ENCODE measurements at regions not wholly inside any gene's neighbourhood (a gene's known extent, or its start where the extent isn't known, plus 50 kb on each side); places are given as distances from the start of the nearest gene placed in this dataset.

- no peaks in the 10 kb centered on the region for H3K4me1 ChIP-seq (ENCODE audit: control insufficient read depth, insufficient read depth, low read length)
- H3K4me3 ChIP-seq (ENCODE audit: insufficient read depth, low read depth, low read length), result no peak overlapping the region
- no peaks in the 10 kb centered on the region for H3K27me3 ChIP-seq (ENCODE audit: control insufficient read depth, insufficient read depth, low read length, poor library complexity, severe bottlenecking)
- H3K27ac ChIP-seq (ENCODE audit: insufficient read depth, low read depth, low read length, poor library complexity, severe bottlenecking), result no peak overlapping the region
- no peaks in the 10 kb centered on the region for H3K36me3 ChIP-seq (ENCODE audit: control insufficient read depth, insufficient read depth, low read length)
- H3K9me3 ChIP-seq (ENCODE audit: control insufficient read depth, low read length), result no peaks in the 10 kb centered on the region
- 100% methylated on average over 1 to 2 of the region's 2 CpGs for WGBS, 2 experiments
These were observed 552.9 kb upstream of the SUCLG2 start for GRCh38 chr3:68207327-68207726.

DNA sequence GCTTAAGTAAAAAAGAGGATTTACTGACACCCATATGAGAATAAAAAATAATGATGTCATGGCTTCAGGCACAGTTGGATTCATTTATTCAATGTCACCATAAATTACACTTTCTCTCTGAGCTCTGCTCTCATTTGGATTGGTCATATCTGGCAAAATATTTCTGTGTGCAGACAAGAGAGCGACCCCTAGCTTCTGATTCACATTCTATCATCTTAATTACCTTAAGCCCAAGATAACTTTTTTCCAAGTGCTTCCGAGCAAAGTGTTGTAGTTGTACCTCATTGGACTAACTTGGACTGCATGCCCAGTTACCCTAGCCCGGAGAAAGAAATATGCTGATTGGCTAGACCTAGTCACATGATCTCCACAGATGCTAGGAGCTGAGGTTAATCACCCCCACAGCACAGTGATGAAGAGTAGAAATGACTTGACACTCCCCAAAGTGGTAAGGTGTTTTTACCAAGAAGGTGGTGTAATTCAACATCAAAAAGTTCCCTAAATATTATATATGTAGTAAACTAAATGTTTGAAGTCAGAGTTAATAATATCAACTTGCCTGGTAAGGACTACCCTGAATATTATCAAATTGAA, 552.2 kb upstream of the SUCLG2 start:
- 93 to 94% methylated on average over 3 of the region's 3 CpGs for WGBS, 2 experiments
- Histone ChIP-seq H3K27me3 (ENCODE audit: control insufficient read depth, insufficient read depth, low read length, poor library complexity, severe bottlenecking) (no peaks in the 10 kb centered on the region), H3K27ac (ENCODE audit: insufficient read depth, low read depth, low read length, poor library complexity, severe bottlenecking) (no peak overlapping the region), H3K9me3 (ENCODE audit: control insufficient read depth, low read length) (no peaks in the 10 kb centered on the region), H3K4me3 (ENCODE audit: insufficient read depth, low read depth, low read length) (no peak overlapping the region), H3K36me3 (ENCODE audit: control insufficient read depth, insufficient read depth, low read length) (no peaks in the 10 kb centered on the region), H3K4me1 (ENCODE audit: control insufficient read depth, insufficient read depth, low read length) (no peaks in the 10 kb centered on the region)

DNA sequence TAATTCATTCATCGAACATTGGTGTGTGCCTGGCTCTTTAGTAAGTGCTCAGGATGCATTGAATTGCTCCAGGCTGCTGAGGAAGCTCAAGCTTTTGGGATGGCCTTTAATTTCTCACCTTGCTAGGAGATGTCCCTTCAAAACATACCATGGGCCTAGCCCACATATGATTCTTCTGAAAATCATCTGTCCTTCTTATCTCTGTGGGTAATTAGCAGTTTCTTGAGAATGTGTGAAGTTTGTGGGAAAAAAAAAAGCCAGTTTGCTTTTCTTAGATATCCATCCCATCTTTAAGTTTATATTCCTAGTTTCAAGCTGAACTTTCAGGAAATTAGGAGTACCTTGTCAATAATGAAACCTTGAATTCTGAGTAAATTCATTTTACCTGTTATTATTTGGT, 532.3 kb upstream of the SUCLG2 start:
- H3K4me3 ChIP-seq (ENCODE audit: insufficient read depth, low read depth, low read length), result no peak overlapping the region
- H3K36me3 ChIP-seq (ENCODE audit: control insufficient read depth, insufficient read depth, low read length), result no peaks in the 10 kb centered on the region
- no peaks in the 10 kb centered on the region for H3K4me1 ChIP-seq (ENCODE audit: control insufficient read depth, insufficient read depth, low read length)
- H3K27ac ChIP-seq (ENCODE audit: insufficient read depth, low read depth, low read length, poor library complexity, severe bottlenecking), result no peak overlapping the region
- no peaks in the 10 kb centered on the region for H3K27me3 ChIP-seq (ENCODE audit: control insufficient read depth, insufficient read depth, low read length, poor library complexity, severe bottlenecking)
- WGBS, 2 experiments, result 84 to 85% methylated on average over 1 of the region's 1 CpG
- no peaks in the 10 kb centered on the region for H3K9me3 ChIP-seq (ENCODE audit: control insufficient read depth, low read length)

GRCh38 chr3:68176600-68176999, 522.2 kb upstream of the SUCLG2 start:
- Histone ChIP-seq H3K9me3 (ENCODE audit: control insufficient read depth, low read length) (peaks cover 2% of the 10 kb centered on the region), H3K4me3 (ENCODE audit: insufficient read depth, low read depth, low read length) (no peak overlapping the region), H3K27me3 (ENCODE audit: control insufficient read depth, insufficient read depth, low read length, poor library complexity, severe bottlenecking) (no peaks in the 10 kb centered on the region), H3K4me1 (ENCODE audit: control insufficient read depth, insufficient read depth, low read length) (no peaks in the 10 kb centered on the region), H3K36me3 (ENCODE audit: control insufficient read depth, insufficient read depth, low read length) (no peaks in the 10 kb centered on the region), H3K27ac (ENCODE audit: insufficient read depth, low read depth, low read length, poor library complexity, severe bottlenecking) (no peak overlapping the region)
- WGBS, 2 experiments, result 85 to 89% methylated on average over 1 of the region's 1 CpG

GRCh38 chr3:68173012-68173634, 518.7 kb upstream of the SUCLG2 start:
- Histone ChIP-seq H3K9me3 (ENCODE audit: control insufficient read depth, low read length) (no peaks in the 10 kb centered on the region), H3K27me3 (ENCODE audit: control insufficient read depth, insufficient read depth, low read length, poor library complexity, severe bottlenecking) (no peaks in the 10 kb centered on the region), H3K4me1 (ENCODE audit: control insufficient read depth, insufficient read depth, low read length) (no peaks in the 10 kb centered on the region), H3K4me3 (ENCODE audit: insufficient read depth, low read depth, low read length) (no peak overlapping the region), H3K27ac (ENCODE audit: insufficient read depth, low read depth, low read length, poor library complexity, severe bottlenecking) (no peak overlapping the region), H3K36me3 (ENCODE audit: control insufficient read depth, insufficient read depth, low read length) (no peaks in the 10 kb centered on the region)
- no CpG with 5 or more reads among the region's 3 CpGs for WGBS, 2 experiments

DNA sequence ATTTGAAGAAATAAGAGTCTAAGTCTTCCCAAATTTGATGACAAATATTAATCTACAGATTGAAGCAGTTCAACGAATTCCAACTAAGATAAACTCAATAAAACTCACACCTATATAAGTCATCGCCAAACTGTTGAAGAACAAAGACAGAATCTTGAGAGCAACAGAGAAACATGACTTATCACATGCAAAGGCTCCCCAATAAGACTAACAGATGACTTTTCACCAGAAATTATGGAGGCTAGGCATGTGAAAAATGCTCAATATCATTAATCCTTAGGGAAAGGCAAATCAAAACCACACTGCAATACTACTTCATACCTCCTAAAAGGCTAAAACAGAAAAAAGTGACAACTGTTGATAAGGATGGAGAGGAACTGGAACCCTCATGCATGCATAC, 517.6 kb upstream of the SUCLG2 start:
- Histone ChIP-seq H3K9me3 (ENCODE audit: control insufficient read depth, low read length) (no peaks in the 10 kb centered on the region), H3K36me3 (ENCODE audit: control insufficient read depth, insufficient read depth, low read length) (no peaks in the 10 kb centered on the region), H3K27me3 (ENCODE audit: control insufficient read depth, insufficient read depth, low read length, poor library complexity, severe bottlenecking) (no peaks in the 10 kb centered on the region), H3K4me3 (ENCODE audit: insufficient read depth, low read depth, low read length) (no peak overlapping the region), H3K27ac (ENCODE audit: insufficient read depth, low read depth, low read length, poor library complexity, severe bottlenecking) (no peak overlapping the region), H3K4me1 (ENCODE audit: control insufficient read depth, insufficient read depth, low read length) (no peaks in the 10 kb centered on the region)
- WGBS, 2 experiments, result 76 to 91% methylated on average over 2 of the region's 2 CpGs

DNA sequence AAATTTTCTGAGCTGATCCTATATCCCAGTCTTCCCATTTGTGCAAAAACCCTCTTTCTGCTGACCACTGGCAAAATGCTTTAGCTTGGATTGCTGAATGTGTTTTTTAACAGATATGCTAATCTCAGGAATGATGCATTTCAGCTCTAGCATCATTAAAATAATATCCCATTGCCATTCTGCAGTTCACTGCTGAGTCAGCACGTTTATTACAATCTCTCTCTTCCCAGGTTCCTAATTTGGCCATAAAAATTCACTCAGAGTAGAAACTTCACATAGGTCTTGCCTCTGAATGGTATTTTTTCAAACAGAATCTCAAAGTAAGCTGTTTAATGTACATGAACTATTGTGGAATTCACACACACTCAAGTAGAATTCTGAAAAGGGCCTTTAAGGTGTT, 509.6 kb upstream of the SUCLG2 start:
- WGBS, 2 experiments, result 78 to 94% methylated on average over 1 of the region's 1 CpG
- Histone ChIP-seq H3K27me3 (ENCODE audit: control insufficient read depth, insufficient read depth, low read length, poor library complexity, severe bottlenecking) (no peaks in the 10 kb centered on the region), H3K4me3 (ENCODE audit: insufficient read depth, low read depth, low read length) (no peak overlapping the region)

DNA sequence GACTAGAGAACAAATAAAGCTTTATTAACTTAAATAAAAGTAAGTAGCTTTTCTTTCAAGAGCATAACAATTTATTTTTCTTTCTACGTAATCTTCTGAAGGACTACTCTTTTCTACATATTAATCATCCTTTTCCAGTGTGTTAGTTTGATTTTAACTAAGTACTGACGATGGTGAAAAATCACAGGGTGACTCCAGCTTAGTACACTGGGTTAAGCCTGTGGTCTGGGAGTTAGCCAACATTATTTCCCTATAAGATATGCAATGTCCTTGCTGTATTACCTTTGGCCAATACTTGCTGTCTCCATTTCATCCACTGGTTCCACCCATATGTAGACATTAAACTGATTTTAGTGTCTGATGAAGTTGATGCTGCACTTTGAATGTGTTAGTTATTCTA, 508.6 kb upstream of the SUCLG2 start:
- Histone ChIP-seq H3K36me3 (ENCODE audit: control insufficient read depth, insufficient read depth, low read length) (no peaks in the 10 kb centered on the region), H3K27me3 (ENCODE audit: control insufficient read depth, insufficient read depth, low read length, poor library complexity, severe bottlenecking) (no peaks in the 10 kb centered on the region), H3K27ac (ENCODE audit: insufficient read depth, low read depth, low read length, poor library complexity, severe bottlenecking) (no peak overlapping the region), H3K4me3 (ENCODE audit: insufficient read depth, low read depth, low read length) (no peak overlapping the region), H3K9me3 (ENCODE audit: control insufficient read depth, low read length) (no peaks in the 10 kb centered on the region), H3K4me1 (ENCODE audit: control insufficient read depth, insufficient read depth, low read length) (no peaks in the 10 kb centered on the region)
- 90% methylated on average over 2 of the region's 2 CpGs; no CpG with 5 or more reads in 1 of the 2 experiments for WGBS, 2 experiments

More for the DNA sequence above, 509.6 kb upstream of the SUCLG2 start:
- no peaks in the 10 kb centered on the region for H3K36me3 ChIP-seq (ENCODE audit: control insufficient read depth, insufficient read depth, low read length)
- H3K9me3 ChIP-seq (ENCODE audit: control insufficient read depth, low read length), result no peaks in the 10 kb centered on the region
- H3K27ac ChIP-seq (ENCODE audit: insufficient read depth, low read depth, low read length, poor library complexity, severe bottlenecking), result no peak overlapping the region
- no peaks in the 10 kb centered on the region for H3K4me1 ChIP-seq (ENCODE audit: control insufficient read depth, insufficient read depth, low read length)

- H3K36me3 ChIP-seq (ENCODE audit: control insufficient read depth, insufficient read depth, low read length), result no peaks in the 10 kb centered on the region
- no peaks in the 10 kb centered on the region for H3K4me1 ChIP-seq (ENCODE audit: control insufficient read depth, insufficient read depth, low read length)
- no peaks in the 10 kb centered on the region for H3K27me3 ChIP-seq (ENCODE audit: control insufficient read depth, insufficient read depth, low read length, poor library complexity, severe bottlenecking)
- no peaks in the 10 kb centered on the region for H3K9me3 ChIP-seq (ENCODE audit: control insufficient read depth, low read length)
- no peak overlapping the region for H3K27ac ChIP-seq (ENCODE audit: insufficient read depth, low read depth, low read length, poor library complexity, severe bottlenecking)
- no peak overlapping the region for H3K4me3 ChIP-seq (ENCODE audit: insufficient read depth, low read depth, low read length)
These were observed 508.2 kb upstream of the SUCLG2 start for GRCh38 chr3:68162644-68163043.

DNA sequence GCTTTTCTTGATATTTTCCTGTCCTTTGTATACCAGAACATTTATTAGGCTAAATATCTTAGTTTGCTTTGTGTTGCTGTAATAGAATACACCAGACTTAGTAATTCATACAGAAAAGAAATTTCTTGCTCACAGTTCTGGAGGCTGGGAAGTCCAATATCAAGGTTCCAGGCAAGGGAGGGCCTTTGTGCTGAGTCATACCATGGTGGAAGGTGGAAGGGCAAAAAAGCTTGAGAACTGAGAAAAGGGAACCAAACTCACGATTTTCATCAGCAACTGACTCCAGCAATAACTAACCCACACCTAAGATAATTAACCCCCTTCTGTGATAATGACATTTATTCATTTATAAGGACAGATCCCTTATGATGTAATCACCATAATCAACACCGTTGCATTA, 496.9 kb upstream of the SUCLG2 start:
- WGBS, 2 experiments, result 85 to 94% methylated on average over 2 of the region's 2 CpGs

More for the DNA sequence above, 496.9 kb upstream of the SUCLG2 start:
- H3K27ac ChIP-seq (ENCODE audit: insufficient read depth, low read depth, low read length, poor library complexity, severe bottlenecking), result no peak overlapping the region
- no peak overlapping the region for H3K4me3 ChIP-seq (ENCODE audit: insufficient read depth, low read depth, low read length)
- H3K27me3 ChIP-seq (ENCODE audit: control insufficient read depth, insufficient read depth, low read length, poor library complexity, severe bottlenecking), result no peaks in the 10 kb centered on the region
- H3K4me1 ChIP-seq (ENCODE audit: control insufficient read depth, insufficient read depth, low read length), result no peaks in the 10 kb centered on the region
- no peaks in the 10 kb centered on the region for H3K36me3 ChIP-seq (ENCODE audit: control insufficient read depth, insufficient read depth, low read length)
- H3K9me3 ChIP-seq (ENCODE audit: control insufficient read depth, low read length), result no peaks in the 10 kb centered on the region

All from ectodermal cell (in vitro differentiated cells).